Tibial artery (tissue), 4 donors: ENCODE measurements at regions not wholly inside any gene's neighbourhood (a gene's known extent, or its start where the extent isn't known, plus 50 kb on each side); places are given as distances from the start of the nearest gene placed in this dataset.
A peak's percentile ranks its signal among the peaks of the same experiment; 100 is the strongest.

Experiments used
- DNase-seq, 2 donors: peaks; one replicate each; pipeline ENCODE4 v3.0.0-alpha.2; 2019
- H3K27ac ChIP-seq, 2 donors: fragments of 200-600 bp; sonication (generic) in 1 of 2; 1 replicate in 1 of 2; 2 replicates in 1 of 2; pipeline ENCODE4 v1.5.1; 2018 to 2019; ENCODE audit warnings: mild to moderate bottlenecking in 1 of 2
- H3K27me3 ChIP-seq, 2 donors: fragments of 200-600 bp; sonication (generic) in 1 of 2; one replicate each; pipeline versions ENCODE4 v1.5.1 to v1.6.0; 2016 to 2019
- H3K36me3 ChIP-seq, 3 donors: fragments of 200-600 bp; sonication (generic) in 2 of 3; one replicate each; pipeline ENCODE4 v1.5.1; 2016 to 2019; ENCODE audit warnings: mild to moderate bottlenecking in 2 of 3
- H3K4me1 ChIP-seq, 4 donors: fragments of 200-600 bp; sonication (generic) in 2 of 4; 1 replicate in 3 of 4; 2 replicates in 1 of 4; pipeline ENCODE4 v1.5.1; 2016 to 2019
- H3K4me3 ChIP-seq, 2 donors: fragments of 200-600 bp; sonication (generic) in 1 of 2; 1 replicate in 1 of 2; 2 replicates in 1 of 2; pipeline ENCODE4 v1.5.1; 2018 to 2019; ENCODE audit warnings: mild to moderate bottlenecking in 2 of 2
- H3K9me3 ChIP-seq, 3 donors: fragments of 200-600 bp; sonication (generic) in 1 of 3; one replicate each; pipeline ENCODE4 v1.5.1; 2016 to 2019
- intact Hi-C: fragments of 100-400 bp; cut with DNase I; formaldehyde crosslinking; loops from one replicate; pipeline ENCODE4 v1.15.0; 2023; ENCODE audit warnings: low total_unique reads
- TF ChIP-seq, protein P1 (sequence below), 2 experiments: fragments of 200-600 bp in 1 of 2; fragments of 450-650 bp in 1 of 2; IDR thresholded peaks; one replicate each; pipeline ENCODE4 v1.5.1; 2017 to 2019; ENCODE audit warnings: antibody characterized with exemption in 2 of 2, mild to moderate bottlenecking in 1 of 2, moderate library complexity in 1 of 2

DNA sequence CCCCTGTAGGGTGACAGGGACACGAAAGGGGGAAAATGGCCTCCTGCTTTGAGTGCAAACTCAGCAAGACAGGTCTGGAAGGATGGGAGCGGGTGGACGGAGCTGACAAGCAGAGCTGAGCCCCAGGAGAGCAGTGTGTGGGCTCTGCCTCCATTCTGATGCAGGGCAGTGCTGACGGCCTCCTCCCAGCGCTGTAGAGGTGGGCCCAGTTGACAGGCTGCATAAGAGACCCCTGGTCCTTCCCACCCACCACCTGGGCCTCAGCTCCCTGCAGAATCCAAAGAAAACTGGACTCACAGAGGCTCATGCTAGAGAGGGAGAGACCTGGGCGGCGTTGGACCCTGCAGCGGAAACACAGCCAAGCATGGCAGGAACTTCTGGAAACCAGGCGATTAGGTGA lies 1113.4 kb downstream of the BRD1 start:
- Histone ChIP-seq H3K36me3 (no peaks in the 10 kb centered on the region), H3K4me1 (no peaks in the 10 kb centered on the region), H3K9me3 (peaks cover 0 to 10% (median 4%) of the 10 kb centered on the region in 3 donors), H3K27me3 (peaks cover 0 to 3% of the 10 kb centered on the region in 2 donors), H3K4me3 (no peak overlapping the region), H3K27ac (no peak overlapping the region)
- intact Hi-C loops: no loop called here
- peak in 1 of 2 donors; percentile 42 for DNase-seq
- TF ChIP-seq, protein P1, sequence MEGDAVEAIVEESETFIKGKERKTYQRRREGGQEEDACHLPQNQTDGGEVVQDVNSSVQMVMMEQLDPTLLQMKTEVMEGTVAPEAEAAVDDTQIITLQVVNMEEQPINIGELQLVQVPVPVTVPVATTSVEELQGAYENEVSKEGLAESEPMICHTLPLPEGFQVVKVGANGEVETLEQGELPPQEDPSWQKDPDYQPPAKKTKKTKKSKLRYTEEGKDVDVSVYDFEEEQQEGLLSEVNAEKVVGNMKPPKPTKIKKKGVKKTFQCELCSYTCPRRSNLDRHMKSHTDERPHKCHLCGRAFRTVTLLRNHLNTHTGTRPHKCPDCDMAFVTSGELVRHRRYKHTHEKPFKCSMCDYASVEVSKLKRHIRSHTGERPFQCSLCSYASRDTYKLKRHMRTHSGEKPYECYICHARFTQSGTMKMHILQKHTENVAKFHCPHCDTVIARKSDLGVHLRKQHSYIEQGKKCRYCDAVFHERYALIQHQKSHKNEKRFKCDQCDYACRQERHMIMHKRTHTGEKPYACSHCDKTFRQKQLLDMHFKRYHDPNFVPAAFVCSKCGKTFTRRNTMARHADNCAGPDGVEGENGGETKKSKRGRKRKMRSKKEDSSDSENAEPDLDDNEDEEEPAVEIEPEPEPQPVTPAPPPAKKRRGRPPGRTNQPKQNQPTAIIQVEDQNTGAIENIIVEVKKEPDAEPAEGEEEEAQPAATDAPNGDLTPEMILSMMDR (IDR thresholded peaks at IDR 0.05): no peak

DNA sequence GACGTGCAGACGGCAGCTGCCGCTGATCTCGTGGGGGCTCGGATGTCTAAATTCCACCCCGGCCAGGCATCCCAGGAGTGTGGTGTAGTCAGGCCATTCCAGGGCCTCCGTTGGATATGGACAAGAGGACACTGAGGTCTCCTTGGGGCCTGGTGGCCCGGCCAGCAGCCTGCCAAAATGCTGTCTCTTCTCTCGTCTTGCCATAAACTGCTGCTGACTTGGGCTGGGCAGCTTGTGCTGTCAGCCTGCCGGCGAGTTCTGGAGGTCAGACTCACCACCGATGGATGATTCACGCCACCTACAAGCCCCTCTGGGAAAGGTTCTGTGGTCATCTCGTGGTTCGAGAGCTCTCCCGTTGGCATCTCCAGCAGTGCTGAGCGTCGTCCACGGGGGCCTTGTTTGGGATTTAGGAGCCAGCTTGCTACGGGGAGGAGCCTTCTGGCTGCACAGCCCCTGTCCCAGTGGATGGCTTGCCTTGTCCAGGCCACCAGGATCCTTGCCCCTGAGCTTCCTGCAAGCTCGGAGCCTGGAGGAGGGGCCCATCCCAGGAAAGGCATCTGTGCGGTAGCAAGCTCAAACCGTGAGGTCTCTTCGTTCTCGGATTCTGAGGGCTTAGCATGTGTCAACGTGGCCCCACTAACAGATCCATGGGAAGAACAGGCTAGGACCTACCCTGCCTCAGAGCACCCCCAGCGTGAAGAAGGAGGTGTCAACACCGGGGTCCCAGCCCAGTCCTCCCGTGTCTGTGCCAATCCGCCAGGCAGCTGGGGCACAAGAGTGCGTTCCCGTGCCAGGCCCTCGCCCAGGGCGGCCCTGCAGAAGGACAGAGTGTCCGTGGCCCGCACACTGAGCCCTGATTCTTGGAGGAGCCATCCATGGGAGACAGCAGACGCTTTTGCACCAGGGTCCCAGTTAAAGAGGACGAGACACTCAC lies 1114.1 kb downstream of the BRD1 start:
- peak in 1 of 2 donors; percentile 45 for DNase-seq
- Histone ChIP-seq H3K27me3 (peaks cover 0 to 3% of the 10 kb centered on the region in 2 donors), H3K27ac (no peak overlapping the region), H3K36me3 (no peaks in the 10 kb centered on the region), H3K4me3 (no peak overlapping the region), H3K9me3 (peaks cover 0 to 10% (median 4%) of the 10 kb centered on the region in 3 donors), H3K4me1 (no peaks in the 10 kb centered on the region)
- TF ChIP-seq, protein P1 (IDR thresholded peaks at IDR 0.05): no peak
- intact Hi-C loops: no loop called here

DNA sequence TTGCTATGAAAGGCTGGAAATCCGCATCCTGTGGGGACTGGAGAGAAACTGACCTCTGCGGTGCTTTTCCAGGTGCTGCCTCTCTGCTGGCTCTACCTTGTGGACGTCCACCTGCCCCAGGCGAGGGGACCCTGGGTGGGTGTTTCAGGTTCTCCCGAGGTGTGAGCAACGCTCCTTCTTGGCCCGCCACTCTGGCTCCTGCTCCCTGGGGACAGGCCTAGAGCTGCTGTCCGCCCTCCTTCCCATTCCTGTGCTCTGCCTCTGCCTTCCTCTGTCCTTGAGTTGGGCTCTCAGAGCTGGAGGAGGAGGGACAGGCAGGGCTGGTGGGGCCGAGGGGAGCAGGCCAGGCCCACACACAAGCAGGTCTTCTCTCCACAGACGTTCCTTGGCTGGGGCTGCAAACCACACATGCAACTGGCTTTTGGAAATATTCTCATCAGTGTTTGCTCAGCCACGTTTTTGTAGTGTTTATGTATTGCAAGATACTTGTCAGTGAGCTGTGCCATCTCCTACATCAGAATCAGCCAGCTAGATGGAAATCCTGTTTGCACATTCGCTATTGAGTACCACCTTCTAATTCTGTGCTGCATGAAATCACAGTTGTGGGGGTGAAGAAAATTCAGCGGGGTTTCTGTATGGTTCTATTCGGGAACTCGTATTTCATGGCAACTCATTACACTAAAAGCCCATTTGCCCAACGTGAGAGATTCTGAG lies 1115.0 kb downstream of the BRD1 start:
- intact Hi-C loops: no loop called here
- peak in 1 of 2 donors; percentile 45 for DNase-seq
- Histone ChIP-seq H3K4me3 (no peak overlapping the region), H3K27ac (no peak overlapping the region), H3K27me3 (peaks cover 0 to 3% of the 10 kb centered on the region in 2 donors), H3K4me1 (no peaks in the 10 kb centered on the region), H3K36me3 (no peaks in the 10 kb centered on the region), H3K9me3 (peaks cover 0 to 10% (median 4%) of the 10 kb centered on the region in 3 donors)
- TF ChIP-seq, protein P1 (IDR thresholded peaks at IDR 0.05): no peak

DNA sequence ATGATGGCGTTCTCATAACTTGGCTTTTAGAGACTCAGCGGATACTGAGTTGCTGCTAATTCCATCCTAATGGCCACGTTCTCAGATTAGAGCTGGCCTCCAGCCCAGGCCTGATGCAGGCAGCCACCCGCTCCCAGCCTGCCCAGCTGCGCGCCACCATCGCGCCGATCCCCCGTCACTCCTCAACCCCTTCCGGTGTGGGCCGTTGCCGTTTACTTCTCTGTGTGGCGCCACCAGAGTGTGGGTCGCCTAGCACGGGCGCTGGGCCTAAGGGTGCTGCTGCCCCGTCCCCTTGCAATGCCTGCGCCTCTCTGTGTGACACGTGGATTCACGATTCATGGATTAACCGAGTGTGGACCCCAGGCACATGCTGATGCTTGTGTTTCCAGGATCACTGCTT lies 1116.0 kb downstream of the BRD1 start:
- peak in 1 of 2 donors; percentile 24 for DNase-seq
- TF ChIP-seq, protein P1 (IDR thresholded peaks at IDR 0.05): no peak

DNA sequence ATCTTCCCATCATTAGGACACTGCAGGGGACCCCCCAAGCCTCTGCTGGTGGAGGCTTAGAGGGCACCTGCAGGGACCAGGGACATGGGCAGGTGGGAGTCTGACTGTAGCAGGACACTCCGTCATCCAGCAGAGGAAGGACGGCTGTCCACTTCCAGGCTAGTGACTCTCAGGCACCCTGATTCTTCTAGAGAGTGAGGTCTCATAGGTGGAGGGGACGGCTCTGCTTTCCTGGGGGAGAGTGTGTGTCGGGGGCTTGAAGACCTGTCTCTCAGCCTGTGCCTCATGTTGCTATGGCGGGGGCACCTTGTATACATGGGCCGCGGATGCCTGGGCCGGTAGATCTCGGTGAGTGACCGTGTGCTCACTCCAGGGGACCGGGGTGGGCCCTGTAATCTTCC lies 1116.6 kb downstream of the BRD1 start:
- H3K27me3 ChIP-seq: peaks cover 0 to 3% of the 10 kb centered on the region in 2 donors
- peak in 1 of 2 donors; percentile 41 for DNase-seq
- TF ChIP-seq, protein P1 (IDR thresholded peaks at IDR 0.05): no peak
- H3K4me3 ChIP-seq: no peak overlapping the region
- peaks cover 0 to 6% (median 4%) of the 10 kb centered on the region in 3 donors for H3K9me3 ChIP-seq
- H3K4me1 ChIP-seq: no peaks in the 10 kb centered on the region
- intact Hi-C loops: no loop called here
- no peaks in the 10 kb centered on the region for H3K36me3 ChIP-seq
- H3K27ac ChIP-seq: no peak overlapping the region

More for the DNA sequence above, 1116.0 kb downstream of the BRD1 start:
- Histone ChIP-seq H3K4me1 (no peaks in the 10 kb centered on the region), H3K27ac (no peak overlapping the region), H3K4me3 (no peak overlapping the region), H3K27me3 (peaks cover 0 to 3% of the 10 kb centered on the region in 2 donors), H3K9me3 (peaks cover 0 to 10% (median 4%) of the 10 kb centered on the region in 3 donors), H3K36me3 (no peaks in the 10 kb centered on the region)
- intact Hi-C loops: no loop called here
